ENCODE measurements at regions not wholly inside any gene's neighbourhood (a gene's known extent, or its start where the extent isn't known, plus 50 kb on each side); places are given as distances from the start of the nearest gene placed in this dataset.

DNA sequence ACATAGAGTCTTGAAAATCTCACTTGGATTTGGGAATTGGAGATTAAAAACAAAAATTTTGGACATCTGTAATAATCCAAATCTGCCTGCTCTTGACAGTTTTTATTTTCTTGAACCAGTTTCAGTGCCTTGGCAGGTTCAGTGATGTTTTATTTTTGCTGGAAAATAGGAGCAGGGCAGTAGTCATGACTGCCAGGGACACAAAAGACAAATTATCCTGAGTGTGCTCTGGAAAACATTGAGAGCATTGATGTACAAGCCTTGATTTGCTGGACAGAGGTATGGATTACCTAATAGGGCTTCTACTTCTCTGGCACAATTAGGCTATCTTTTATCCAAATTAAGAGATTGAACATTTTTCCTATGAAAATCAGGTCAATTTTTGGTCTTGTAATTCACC is 123.4 kb upstream of the SFRP2 start:
- TF ChIP-seq POLR2AphosphoS5 (IDR thresholded peaks at IDR 0.05; ENCODE audit: low read depth, low read length) (no peak), POLR2A (IDR thresholded peaks at IDR 0.05; ENCODE audit: low read depth, low read length) (no peak), TAF1 (IDR thresholded peaks at IDR 0.05; ENCODE audit: borderline replicate concordance, low read depth, low read length) (no peak)
